ENCODE measurements at regions not wholly inside any gene's neighbourhood (a gene's known extent, or its start where the extent isn't known, plus 50 kb on each side); places are given as distances from the start of the nearest gene placed in this dataset.
A peak's percentile ranks its signal among the peaks of the same experiment; 100 is the strongest.

GRCh38 chr7:88387368-88387767 is 80.7 kb upstream of the STEAP4 start:
- no peak overlapping the region for H3K27ac ChIP-seq (ENCODE audit: low read length)
- H3K4me1 ChIP-seq (ENCODE audit: insufficient read depth, low read length): peaks cover 3% of the 10 kb centered on the region; the same call in 1 of the 2 replicates
- H3K9ac ChIP-seq (ENCODE audit: low read depth, low read length): no peak overlapping the region
- ATAC-seq (ENCODE audit: insufficient read depth, low read depth) (no peak), DNase-seq (no peak)
- H3K79me2 ChIP-seq (ENCODE audit: insufficient read depth, low read length): no peaks in the 10 kb centered on the region
- H4K20me1 ChIP-seq (ENCODE audit: insufficient read depth, low read length): no peaks in the 10 kb centered on the region
- no peaks in the 10 kb centered on the region for H3K27me3 ChIP-seq (ENCODE audit: insufficient read depth, low read length, poor library complexity)
- no peaks in the 10 kb centered on the region for H3K9me3 ChIP-seq (ENCODE audit: insufficient read depth, low read length, severe bottlenecking)
- no peak overlapping the region for H3K4me2 ChIP-seq (ENCODE audit: insufficient read depth, low read length)
- H3K36me3 ChIP-seq (ENCODE audit: insufficient read depth, low read length): no peaks in the 10 kb centered on the region
- TF ChIP-seq CTCF (IDR thresholded peaks at IDR 0.05; ENCODE audit: borderline replicate concordance, extremely low read depth, low read length, poor library complexity, severe bottlenecking) (no peak), EZH2 (IDR thresholded peaks at IDR 0.05; ENCODE audit: borderline replicate concordance, low read depth, low read length, severe bottlenecking) (no peak)
- H3K4me3 ChIP-seq (ENCODE audit: low read depth in 1 of 2, low read length in 2 of 2): no peak overlapping the region
- H2AFZ ChIP-seq (ENCODE audit: low read depth, low read length): no peak overlapping the region

DNA sequence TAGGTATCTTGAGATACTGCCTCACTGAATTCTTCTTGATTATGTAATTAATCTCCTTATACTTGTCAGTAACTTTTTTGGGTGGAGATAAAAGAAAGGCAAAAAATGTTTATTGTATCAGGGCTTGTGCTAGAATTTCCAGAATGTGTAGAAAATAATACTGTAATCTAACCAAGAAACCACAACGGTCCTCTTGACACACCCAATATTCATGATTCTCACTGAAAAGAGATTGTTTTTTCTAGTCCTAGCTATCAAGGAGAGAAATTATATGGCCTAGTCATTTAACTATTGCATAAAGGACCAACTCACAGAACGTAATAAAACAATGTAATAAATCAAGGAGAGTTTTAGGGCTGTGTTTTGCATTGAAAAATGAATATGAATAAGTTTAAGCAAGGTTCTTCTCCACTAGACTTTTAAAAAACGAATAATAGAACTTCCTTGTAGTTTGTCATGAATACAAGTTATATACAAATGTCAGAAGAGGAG is 80.0 kb upstream of the STEAP4 start:
- Histone ChIP-seq H2AFZ (ENCODE audit: low read depth, low read length) (no peak overlapping the region), H4K20me1 (ENCODE audit: insufficient read depth, low read length) (no peaks in the 10 kb centered on the region), H3K79me2 (ENCODE audit: insufficient read depth, low read length) (no peaks in the 10 kb centered on the region), H3K36me3 (ENCODE audit: insufficient read depth, low read length) (no peaks in the 10 kb centered on the region), H3K4me2 (ENCODE audit: insufficient read depth, low read length) (no peak overlapping the region), H3K9ac (ENCODE audit: low read depth, low read length) (no peak overlapping the region), H3K4me3 (ENCODE audit: low read depth in 1 of 2, low read length in 2 of 2) (no peak overlapping the region), H3K4me1 (ENCODE audit: insufficient read depth, low read length) (peaks cover 3% of the 10 kb centered on the region; the same call in 1 of the 2 replicates), H3K27me3 (ENCODE audit: insufficient read depth, low read length, poor library complexity) (no peaks in the 10 kb centered on the region), H3K9me3 (ENCODE audit: insufficient read depth, low read length, severe bottlenecking) (no peaks in the 10 kb centered on the region), H3K27ac (ENCODE audit: low read length) (no peak overlapping the region)
- no peak for TF ChIP-seq EZH2 (IDR thresholded peaks at IDR 0.05; ENCODE audit: borderline replicate concordance, low read depth, low read length, severe bottlenecking)
- TF ChIP-seq CTCF (IDR thresholded peaks at IDR 0.05; ENCODE audit: borderline replicate concordance, extremely low read depth, low read length, poor library complexity, severe bottlenecking): no peak
- DNase-seq (no peak), ATAC-seq (ENCODE audit: insufficient read depth, low read depth) (no peak)

- Histone ChIP-seq H3K4me1 (ENCODE audit: insufficient read depth, low read length) (no peaks in the 10 kb centered on the region), H3K9ac (ENCODE audit: low read depth, low read length) (no peak overlapping the region), H3K79me2 (ENCODE audit: insufficient read depth, low read length) (no peaks in the 10 kb centered on the region), H3K4me2 (ENCODE audit: insufficient read depth, low read length) (no peak overlapping the region), H2AFZ (ENCODE audit: low read depth, low read length) (no peak overlapping the region), H3K36me3 (ENCODE audit: insufficient read depth, low read length) (no peaks in the 10 kb centered on the region), H4K20me1 (ENCODE audit: insufficient read depth, low read length) (no peaks in the 10 kb centered on the region), H3K4me3 (ENCODE audit: low read depth in 1 of 2, low read length in 2 of 2) (no peak overlapping the region), H3K27me3 (ENCODE audit: insufficient read depth, low read length, poor library complexity) (no peaks in the 10 kb centered on the region), H3K9me3 (ENCODE audit: insufficient read depth, low read length, severe bottlenecking) (no peaks in the 10 kb centered on the region), H3K27ac (ENCODE audit: low read length) (no peak overlapping the region)
- ATAC-seq (ENCODE audit: insufficient read depth, low read depth): peak; percentile 44; the same call in 1 of the 3 replicates
- TF ChIP-seq CTCF (IDR thresholded peaks at IDR 0.05; ENCODE audit: borderline replicate concordance, extremely low read depth, low read length, poor library complexity, severe bottlenecking) (no peak), EZH2 (IDR thresholded peaks at IDR 0.05; ENCODE audit: borderline replicate concordance, low read depth, low read length, severe bottlenecking) (no peak)
- no peak for DNase-seq
Observed at GRCh38 chr7:88377434-88377833, 70.7 kb upstream of the STEAP4 start.

DNA sequence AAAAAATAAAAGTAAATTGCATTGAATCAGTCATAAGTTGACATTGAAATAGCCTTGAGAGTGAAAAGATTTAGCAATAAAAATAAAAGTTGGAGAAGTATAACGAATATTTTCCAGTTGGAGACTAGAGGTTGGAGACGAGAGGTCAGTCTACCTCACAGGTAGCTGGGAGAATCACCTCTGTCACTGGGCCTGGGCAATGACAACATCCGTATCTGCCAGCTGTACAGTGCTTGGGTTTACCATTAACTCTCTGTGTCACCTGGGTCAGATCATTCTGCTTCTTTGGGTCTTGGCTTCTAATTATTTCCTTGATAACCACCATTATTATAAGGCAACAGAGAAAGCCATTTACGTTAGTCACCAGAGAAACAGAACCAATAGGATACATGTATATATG is 62.0 kb upstream of the STEAP4 start:
- H2AFZ ChIP-seq (ENCODE audit: low read depth, low read length): no peak overlapping the region
- no peaks in the 10 kb centered on the region for H3K79me2 ChIP-seq (ENCODE audit: insufficient read depth, low read length)
- H4K20me1 ChIP-seq (ENCODE audit: insufficient read depth, low read length): no peaks in the 10 kb centered on the region
- ATAC-seq (ENCODE audit: insufficient read depth, low read depth) (no peak), DNase-seq (no peak)
- TF ChIP-seq CTCF (IDR thresholded peaks at IDR 0.05; ENCODE audit: borderline replicate concordance, extremely low read depth, low read length, poor library complexity, severe bottlenecking) (no peak), EZH2 (IDR thresholded peaks at IDR 0.05; ENCODE audit: borderline replicate concordance, low read depth, low read length, severe bottlenecking) (no peak)
- no peaks in the 10 kb centered on the region for H3K27me3 ChIP-seq (ENCODE audit: insufficient read depth, low read length, poor library complexity)
- H3K4me1 ChIP-seq (ENCODE audit: insufficient read depth, low read length): no peaks in the 10 kb centered on the region
- H3K27ac ChIP-seq (ENCODE audit: low read length): no peak overlapping the region
- no peaks in the 10 kb centered on the region for H3K36me3 ChIP-seq (ENCODE audit: insufficient read depth, low read length)
- no peaks in the 10 kb centered on the region for H3K9me3 ChIP-seq (ENCODE audit: insufficient read depth, low read length, severe bottlenecking)
- no peak overlapping the region for H3K4me2 ChIP-seq (ENCODE audit: insufficient read depth, low read length)
- no peak overlapping the region for H3K9ac ChIP-seq (ENCODE audit: low read depth, low read length)
- no peak overlapping the region for H3K4me3 ChIP-seq (ENCODE audit: low read depth in 1 of 2, low read length in 2 of 2)

All from DND-41 (cell line).